NCI-H748 (cell line): ENCODE measurements at regions not wholly inside any gene's neighbourhood (a gene's known extent, or its start where the extent isn't known, plus 50 kb on each side); places are given as distances from the start of the nearest gene placed in this dataset.
"Not testable (repeated sequence)": the region's sequence is repeated elsewhere in the genome, so short reads cannot be mapped to it uniquely, and the experiment has no call there.

ENCODE experiments used
- DNase-seq: peaks from one replicate; lab custom pipeline; 2025; ENCODE audit not compliant: unreplicated experiment; lab: John Stamatoyannopoulos, UW

- DNase-seq: no peak
Observed at GRCh38 chr7:24392774-24393173, 108.8 kb downstream of the NPY start.

GRCh38 chr7:24395512-24395911, 111.5 kb downstream of the NPY start:
- DNase-seq: peak; percentile 5

GRCh38 chr7:24396387-24396786, 112.4 kb downstream of the NPY start:
- DNase-seq: not testable (repeated sequence)

- peak; percentile 43 for DNase-seq
Observed at GRCh38 chr7:24401628-24402593, 117.9 kb downstream of the NPY start.

GRCh38 chr7:24402655-24403054, 118.7 kb downstream of the NPY start:
- DNase-seq: no peak

- peak; percentile 6 for DNase-seq
Observed at GRCh38 chr7:24403557-24403956, 119.6 kb downstream of the NPY start.

GRCh38 chr7:24404315-24404714, 120.3 kb downstream of the NPY start:
- no peak for DNase-seq

GRCh38 chr7:24405002-24405401, 121.0 kb downstream of the NPY start:
- DNase-seq: no peak

- DNase-seq: no peak
Observed at GRCh38 chr7:24406053-24406788, 122.2 kb downstream of the NPY start.

- DNase-seq: no peak
Observed at GRCh38 chr7:24406789-24407299, 122.9 kb downstream of the NPY start.

- DNase-seq: no peak
Observed at GRCh38 chr7:24407965-24408364, 124.0 kb downstream of the NPY start.

GRCh38 chr7:24408798-24409430, 124.9 kb downstream of the NPY start:
- no peak for DNase-seq

GRCh38 chr7:24409431-24410024, 125.5 kb downstream of the NPY start:
- no peak for DNase-seq

- DNase-seq: no peak
Observed at GRCh38 chr7:24411226-24411625, 127.2 kb downstream of the NPY start.

- DNase-seq: no peak
Observed at GRCh38 chr7:24417526-24418120, 133.6 kb downstream of the NPY start.

- DNase-seq: no peak
Observed at GRCh38 chr7:24419077-24419476, 135.1 kb downstream of the NPY start.

- DNase-seq: no peak
Observed at GRCh38 chr7:24419511-24419910, 135.5 kb downstream of the NPY start.

- no peak for DNase-seq
Observed at GRCh38 chr7:24422441-24423010, 138.5 kb downstream of the NPY start.

GRCh38 chr7:24425664-24426063, 141.7 kb downstream of the NPY start:
- DNase-seq: no peak

- no peak for DNase-seq
Observed at GRCh38 chr7:24427048-24427447, 143.1 kb downstream of the NPY start.
